HK-2 (cell line): ENCODE measurements at regions not wholly inside any gene's neighbourhood (a gene's known extent, or its start where the extent isn't known, plus 50 kb on each side); places are given as distances from the start of the nearest gene placed in this dataset.

ENCODE experiments used
- DNase-seq: peaks from one replicate; pipeline ENCODE4 v3.0.0-alpha.2; 2018; ENCODE audit not compliant: unreplicated experiment

DNA sequence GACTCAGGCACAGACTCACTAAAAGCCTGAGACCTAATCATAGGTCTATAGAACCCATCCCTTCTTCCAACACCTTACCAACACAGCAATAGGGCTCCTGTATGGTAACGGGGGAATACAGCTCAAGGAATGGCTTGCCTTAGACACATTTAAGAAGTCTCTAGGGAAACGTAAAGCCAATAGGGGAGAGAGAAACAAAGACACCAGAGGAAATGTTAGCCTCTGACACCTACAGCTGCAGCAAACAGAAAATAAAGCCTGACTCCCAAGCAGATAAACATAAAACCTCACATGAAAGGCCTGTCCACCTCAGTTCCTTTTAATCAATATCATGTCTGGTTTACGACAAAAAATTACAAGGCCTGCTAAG lies 51.1 kb upstream of the NCOA1 start:
- no peak for DNase-seq

DNA sequence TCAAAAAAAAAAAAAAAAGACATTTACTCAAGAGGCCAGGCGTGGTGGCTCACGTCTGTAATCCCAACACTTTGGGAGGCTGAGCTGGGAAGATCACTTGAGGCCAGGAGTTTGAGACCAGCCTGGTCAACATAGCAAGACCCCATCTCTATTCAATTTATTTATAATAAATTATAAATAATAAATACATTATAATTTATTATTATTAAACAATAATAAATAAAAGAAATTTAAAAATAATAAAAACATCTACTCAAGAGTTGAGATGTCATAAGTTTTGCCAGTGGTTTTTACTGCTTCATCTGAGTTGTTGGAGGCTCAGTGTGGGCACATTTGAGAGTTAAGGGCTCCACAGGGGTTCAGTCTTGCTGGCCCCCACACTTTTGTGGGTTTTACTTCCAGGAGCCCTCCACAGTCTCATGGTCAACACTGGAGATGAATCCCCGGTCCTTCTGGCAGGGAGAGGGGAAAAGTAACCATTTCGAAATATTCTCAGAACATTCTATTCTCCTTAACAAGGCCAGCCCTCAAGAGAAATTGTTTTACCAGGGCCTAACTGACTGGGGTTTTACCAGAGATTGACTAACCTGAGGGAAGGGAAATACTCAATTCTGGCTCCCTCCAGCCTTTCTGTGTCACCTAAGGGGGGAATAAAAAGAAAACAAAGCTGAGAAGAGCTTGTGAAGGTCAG lies 51.6 kb upstream of the NCOA1 start:
- DNase-seq, result no peak

DNA sequence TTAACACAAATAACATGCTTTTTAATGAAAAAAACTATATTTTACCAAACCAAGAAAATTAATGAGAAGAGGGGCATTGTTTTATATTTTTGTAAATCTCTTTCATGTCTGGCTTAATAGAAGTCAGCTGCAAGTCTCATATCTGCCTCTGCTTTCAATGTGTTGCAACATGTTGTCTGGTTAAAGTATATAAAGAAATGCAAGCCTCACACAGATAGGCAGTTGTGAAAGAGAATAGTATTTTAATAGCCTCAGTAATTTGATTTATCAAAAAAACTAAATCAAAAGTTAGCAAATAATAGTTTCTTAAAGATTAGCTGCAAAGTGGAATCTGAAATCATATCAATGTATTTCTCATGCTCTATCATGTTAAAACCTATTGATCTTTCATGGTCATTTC lies 52.9 kb upstream of the NCOA1 start:
- no peak for DNase-seq

DNA sequence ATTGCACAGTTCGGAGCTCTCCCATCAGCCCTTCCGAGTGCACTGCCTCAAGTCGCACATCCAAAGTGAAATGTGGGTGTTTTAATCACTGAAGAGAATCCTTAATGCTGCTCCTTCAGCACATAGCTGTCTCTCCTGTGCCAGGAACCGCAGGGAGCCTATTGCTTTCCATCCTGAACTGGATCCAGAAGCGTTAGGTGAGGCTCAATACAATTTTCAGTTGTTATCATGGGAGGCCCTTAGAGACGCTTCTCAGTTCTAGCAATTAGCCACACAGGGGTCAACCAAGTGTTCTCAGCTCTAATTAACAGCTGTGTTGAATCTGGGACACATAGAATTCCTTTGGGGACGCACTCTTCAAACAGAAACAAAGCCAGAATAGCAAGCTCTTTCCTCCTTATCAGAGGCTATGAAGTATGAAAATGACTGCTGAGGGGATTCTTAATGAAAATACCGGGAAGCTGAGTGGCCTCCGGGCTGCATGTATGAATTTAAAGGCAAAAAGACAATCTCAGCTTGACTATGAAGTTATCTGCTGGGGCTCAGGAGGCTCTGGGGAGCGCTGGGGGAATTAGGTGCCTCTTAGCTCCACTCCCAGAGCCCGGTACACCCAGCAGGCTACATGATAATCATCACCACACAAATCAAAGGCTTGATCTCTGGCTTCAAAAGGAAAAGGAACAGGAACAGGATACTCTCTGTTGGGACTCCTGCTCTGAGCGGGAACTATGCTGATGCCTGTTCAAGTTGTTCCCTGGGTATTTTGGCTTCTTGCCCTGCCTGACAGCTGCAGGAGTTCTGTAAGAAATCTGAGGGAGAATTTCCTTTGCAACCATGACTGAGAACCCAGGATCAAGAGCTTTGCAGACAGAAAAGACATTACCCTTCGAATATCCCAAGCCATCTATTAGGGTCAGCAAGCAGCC lies 55.4 kb upstream of the NCOA1 start:
- DNase-seq, result no peak

DNA sequence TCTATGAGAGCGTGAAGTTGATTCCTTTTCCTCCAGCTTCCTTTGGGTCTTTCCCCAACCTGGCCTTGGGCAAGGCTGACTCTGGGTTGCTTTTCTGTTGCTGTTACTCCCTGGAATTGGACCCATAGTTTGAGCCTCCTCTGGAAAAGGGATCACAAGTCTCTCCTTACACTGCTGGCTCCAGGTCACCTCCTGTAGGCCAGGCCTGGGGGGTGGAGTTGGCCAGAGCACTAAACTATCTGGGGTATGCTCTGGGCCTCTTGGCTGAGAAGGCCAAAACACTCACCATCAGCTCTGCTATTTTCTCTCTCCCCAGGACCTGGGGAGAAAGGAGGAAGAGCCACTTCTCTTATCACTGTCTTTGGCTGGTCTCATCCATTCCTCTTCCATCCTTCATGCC lies 56.5 kb upstream of the NCOA1 start:
- no peak for DNase-seq

DNA sequence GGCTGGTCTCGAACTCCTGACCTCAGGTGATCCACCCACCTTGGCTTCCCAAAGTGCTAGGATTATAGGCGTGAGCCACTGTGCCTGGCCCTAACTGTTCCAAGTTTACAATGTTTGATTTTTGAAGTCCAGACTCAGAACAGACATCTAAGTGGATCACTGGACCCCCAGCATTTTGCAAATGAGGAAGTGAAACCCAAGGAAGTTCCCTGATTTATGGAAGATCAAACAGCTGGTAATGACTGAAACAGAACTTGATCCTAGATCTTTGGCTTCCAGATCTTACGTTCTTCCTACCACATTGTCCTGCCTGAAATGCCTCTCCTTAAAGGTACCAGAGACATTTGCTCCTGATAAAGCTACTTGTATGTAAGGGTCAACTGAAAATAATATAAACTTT lies 58.3 kb upstream of the NCOA1 start:
- DNase-seq, result no peak

DNA sequence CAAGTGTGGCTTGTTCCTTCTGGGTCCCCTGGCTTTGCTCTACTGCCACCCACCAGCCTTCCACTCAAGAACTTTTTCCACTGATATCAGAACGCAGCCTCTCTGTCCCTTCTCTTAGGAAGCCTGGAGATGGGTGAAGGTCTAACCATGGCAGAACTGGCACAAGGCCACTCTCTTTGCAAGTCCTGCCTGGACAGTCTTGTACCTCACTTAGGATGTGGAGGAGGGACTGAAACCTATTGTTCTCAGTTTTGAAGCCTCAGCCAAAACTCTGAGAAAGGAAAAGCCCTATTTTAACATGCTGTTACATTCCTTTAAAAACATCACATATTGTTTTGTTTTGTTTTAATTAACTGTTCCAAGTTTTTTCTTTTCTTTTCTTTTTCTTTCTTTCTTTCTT lies 58.9 kb upstream of the NCOA1 start:
- DNase-seq, result no peak

DNA sequence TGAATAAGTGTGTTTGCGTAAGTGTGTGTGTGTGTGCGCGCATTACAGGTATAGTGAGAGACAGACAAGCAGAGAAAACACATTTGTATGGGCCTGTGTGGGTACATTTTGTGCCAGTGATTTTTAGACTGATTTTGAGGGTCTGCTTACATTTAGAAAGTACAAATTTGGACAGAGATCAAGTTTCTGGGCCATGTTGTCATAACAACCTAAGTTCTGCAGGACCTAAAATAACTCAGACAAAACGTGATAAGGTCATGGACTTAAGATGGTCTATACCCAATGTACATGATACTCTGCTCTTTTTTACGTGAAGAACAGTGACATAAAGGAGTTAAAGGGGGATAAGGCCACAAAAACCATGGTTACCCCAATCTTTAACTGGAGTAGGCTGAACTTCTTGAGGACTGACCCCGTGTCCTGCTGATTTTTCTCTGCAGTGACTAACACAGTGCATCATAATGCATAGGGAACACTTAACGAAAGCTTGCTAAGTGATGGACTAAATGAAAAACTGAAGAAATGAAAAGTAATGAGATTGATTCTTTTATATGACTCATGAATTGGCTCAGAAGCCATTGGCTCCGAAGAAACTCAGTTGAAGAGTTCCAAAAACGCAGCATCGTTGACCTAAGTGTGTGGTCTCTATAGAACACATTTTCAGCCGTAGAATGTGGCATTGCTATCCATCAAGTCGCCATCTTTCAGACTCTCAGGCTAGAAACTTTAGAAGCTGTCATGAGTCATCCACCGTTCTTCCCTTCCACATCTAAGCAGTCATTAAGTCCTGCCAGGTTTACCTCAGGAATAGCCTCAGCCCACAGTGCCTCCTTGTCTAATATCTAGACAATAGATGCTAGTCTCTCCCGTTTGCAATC lies 61.6 kb upstream of the NCOA1 start:
- no peak for DNase-seq

DNA sequence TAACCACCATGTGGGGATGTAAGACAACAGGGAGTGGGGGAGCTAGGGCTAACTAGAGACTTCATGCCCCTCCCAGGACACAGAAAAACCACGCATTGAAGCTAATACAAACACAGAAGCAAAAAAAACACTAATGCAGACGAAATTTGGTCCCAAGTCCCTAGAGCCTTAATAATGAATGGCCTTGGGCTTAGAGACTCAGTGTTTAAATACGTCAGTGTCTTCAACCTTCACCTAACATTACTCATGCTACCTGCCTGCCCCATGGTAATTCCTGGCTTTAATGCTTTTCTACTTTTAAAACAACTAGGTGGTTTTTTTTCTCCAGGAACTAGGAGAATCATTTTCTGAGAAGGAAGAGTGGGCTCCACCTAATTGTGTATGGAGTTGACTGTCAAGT lies 64.1 kb upstream of the ITSN2 start:
- no peak for DNase-seq

DNA sequence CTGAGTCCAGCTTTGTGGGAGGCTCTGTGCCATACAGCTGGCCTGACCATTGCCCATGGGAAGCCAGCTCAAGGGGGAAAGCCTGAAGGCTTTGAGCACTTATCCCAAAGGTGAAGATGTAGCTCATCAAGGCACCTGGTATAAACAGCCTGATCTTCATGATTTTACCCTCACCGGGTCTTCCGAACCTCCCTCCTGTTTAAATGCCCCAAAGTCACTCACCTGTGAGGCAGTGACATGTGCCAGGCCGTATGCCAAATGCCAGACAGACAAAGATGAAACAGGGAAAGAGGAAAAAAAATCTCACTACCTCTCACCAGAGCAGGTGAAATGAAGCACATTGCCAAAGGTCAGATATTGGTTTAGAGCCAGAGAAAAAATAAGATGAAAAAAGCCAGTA lies 62.8 kb upstream of the ITSN2 start:
- no peak for DNase-seq

DNA sequence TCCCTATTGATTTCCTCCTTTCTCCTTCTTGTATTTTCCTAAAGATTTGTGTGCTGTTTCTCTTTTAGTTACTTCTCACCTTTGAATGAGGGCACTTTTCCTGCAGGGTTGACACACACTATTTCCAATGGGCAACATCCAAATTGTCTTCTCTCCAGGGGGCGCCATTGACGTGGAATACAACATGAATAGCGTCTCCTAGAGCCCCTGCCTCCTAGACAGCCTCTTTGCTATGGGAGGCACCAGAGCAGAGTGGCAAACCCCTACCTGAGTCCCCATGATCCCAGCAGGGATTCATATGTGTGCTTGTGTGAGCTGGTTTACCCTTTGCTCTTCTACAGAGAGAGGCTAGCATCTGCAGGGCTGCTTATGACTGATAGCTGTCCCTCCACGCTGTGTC lies 61.3 kb upstream of the ITSN2 start:
- DNase-seq, result peak; percentile 44

DNA sequence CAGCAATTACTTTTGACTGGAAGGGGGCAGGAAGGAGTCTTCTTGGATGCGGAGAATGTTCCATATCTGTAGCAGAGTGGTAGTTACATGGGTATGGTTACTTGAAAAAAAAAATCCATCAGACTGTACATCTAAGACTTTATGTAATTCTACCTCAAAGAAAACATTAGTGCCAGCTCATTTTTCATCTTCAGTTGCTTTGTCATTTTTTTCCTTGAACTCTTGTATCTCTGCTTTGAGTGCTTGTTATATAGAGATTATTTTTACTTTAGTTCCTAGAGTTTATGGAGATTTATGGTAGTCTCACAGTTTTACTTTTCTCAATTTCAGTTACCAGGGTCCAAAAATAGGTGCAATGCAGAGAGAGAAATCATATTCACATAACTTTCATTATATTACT lies 60.0 kb upstream of the ITSN2 start:
- no peak for DNase-seq

DNA sequence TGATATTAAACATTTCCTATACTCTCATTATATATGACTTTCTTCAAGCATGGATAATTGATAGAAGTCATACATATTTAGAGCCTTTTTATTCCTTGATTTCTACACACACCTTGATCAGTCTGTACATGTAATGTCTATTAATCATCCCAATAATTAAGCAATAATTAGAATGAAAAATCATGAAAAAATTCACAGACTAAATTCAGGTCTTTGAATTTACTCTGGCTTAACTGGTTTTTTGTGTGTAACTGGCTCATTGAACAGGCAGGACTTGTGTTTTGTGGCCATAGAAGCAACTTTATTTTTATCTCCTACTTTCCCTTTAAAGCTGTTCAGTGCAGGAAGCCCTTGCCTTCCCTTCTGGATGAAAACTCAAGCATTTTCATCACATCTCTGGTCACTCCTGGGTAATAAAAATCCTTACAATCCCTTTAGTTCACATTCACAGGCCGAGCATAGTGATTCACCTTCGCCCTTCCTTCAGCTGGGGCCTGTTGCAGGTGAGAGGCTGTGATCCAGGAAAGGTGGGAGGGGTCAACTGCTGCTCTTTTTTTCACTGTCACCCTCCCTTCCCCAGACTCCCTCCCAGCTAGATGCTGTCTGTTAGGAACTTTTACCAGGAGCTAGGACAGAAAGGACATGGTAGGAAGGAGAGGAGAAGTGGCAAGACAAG lies 58.0 kb upstream of the ITSN2 start:
- DNase-seq, result no peak

DNA sequence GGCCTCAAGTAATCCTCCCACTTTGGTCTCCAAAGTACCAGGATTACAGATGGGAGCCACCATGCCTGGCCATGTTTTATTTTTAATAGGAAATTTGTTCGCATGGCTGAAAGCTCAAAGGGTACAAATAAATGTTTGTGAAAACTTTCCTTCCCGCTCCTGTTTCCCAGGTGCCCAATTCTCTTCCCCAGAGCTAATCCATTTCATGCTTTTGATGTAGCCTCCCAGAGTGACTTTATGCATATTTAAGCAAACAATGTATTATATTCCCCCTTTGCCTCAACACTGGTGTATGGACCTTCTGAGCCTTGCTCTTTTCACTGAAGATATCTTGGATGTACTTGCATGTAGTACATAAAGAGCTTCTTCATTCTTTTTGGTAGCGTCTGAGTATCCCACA lies 52.5 kb upstream of the ITSN2 start:
- DNase-seq, result no peak

DNA sequence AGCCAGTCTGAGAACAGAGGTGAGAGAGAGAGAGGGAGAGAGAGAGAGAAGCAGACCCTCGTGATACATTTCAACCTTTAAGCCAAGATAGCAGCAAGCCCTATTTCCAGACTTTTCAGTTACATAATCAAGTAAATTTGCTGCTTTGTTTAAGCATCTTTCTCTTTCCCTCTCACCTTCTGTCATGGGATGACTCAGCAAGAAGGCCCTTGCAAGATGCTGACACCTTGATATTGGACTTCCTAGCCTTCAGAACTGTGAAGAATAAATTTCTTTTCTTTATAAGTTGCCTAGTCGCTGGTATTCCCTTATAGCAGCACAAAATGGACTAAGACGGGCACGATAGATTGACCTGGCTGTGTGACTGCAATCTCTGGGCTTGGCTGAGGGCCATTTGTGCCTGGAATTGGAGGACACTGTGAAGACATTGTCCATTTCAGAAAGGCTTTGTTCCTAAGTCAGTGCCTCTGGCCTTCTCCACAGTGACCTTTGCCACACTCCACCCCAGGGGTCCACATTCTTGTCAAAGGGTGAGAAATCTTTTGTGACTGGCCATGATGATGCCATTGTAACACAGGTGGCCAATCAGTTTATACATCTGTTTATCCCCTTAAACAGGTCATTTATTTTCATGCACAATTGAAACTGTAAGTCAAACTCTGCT lies 51.3 kb upstream of the ITSN2 start:
- DNase-seq, result no peak

DNA sequence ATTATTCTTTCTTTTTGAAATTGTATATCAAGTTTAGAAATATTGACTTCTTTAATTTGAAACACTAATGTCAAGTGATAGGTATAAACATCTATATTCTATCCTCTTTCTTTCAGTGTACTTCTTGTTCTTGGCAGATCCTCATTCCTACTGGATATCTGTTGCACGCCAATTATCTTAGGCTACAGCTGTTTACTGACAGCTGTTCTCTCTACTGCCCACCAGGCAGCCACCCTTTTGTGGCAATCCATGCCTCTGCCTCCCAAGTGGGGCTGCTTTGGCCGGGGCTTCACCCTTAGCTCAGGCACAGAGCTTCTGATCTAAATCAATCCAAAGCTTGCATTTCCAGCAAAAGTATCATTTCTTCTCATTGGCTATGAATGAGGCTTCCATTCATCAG lies 50.6 kb upstream of the ITSN2 start:
- DNase-seq, result no peak

DNA sequence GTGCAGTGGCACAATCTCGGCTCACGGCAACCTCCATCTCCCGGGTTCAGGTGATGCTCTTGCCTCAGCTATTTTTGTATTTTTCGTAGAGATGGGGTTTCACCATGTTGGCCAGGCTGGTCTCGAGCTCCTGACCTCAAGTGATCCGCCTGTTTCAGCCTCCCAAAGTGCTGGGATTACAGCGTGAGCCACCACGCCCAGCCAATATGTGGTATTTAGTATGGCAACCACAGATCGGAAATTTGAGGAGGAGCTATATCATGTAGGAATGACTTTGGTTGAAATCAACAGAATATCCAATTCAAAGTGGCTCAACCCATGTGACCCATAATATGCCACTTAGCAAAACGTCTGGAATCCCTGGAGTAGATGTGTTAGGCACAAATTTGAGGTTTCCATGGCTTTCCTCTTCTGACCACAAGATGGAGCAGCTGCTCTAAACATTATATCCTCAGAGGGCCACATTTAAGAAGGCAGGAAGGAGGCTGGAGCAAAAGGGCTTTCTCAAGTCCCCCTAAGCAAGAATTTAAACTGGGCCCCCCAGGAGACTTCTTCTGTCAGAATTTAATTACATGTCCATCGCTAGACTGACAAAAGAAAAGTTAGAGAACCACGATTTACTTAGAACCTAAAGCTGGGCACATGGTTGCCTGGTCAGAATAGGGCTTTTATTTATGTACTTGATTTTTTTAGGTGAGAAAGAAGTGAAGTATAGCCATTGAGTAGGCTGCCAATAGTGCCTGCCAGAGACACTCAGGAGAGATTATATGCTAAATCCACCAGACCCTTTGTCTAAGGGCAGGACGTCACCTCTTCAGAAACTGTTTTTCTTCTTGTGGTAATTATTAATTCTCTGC lies 49.6 kb upstream of the ITSN2 start:
- peak; percentile 39 for DNase-seq
